HG02981 (cell line): ENCODE measurements at regions not wholly inside any gene's neighbourhood (a gene's known extent, or its start where the extent isn't known, plus 50 kb on each side); places are given as distances from the start of the nearest gene placed in this dataset.
"Not testable (repeated sequence)": the region's sequence is repeated elsewhere in the genome, so short reads cannot be mapped to it uniquely, and the experiment has no call there.

Experiments used
- ATAC-seq: cut with Tn5 transposase; IDR thresholded peaks from one replicate; pipeline ENCODE4 v1.9.1; 2021; ENCODE audit warnings: mild to moderate bottlenecking, moderate library complexity; ENCODE audit not compliant: unreplicated experiment

DNA sequence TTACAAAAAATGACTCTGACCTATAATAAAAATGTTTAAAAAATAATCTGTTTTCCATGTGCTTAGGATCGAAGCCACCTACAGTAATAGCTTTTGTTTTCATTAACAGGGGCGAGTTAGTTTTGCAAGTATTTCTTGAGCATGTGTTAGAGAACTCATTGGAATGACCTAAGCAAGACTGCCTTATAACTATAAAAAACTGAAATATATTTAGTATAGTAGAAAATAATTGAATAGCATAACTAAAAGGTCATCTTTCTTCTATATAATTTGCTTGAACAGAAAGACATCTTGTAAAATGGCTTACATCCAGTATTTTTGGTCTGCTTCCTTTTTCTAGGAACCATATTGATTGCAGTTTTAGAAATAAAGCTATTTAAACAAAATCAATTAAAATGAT lies 241.5 kb upstream of the NRIP1 start:
- ATAC-seq, result no peak

DNA sequence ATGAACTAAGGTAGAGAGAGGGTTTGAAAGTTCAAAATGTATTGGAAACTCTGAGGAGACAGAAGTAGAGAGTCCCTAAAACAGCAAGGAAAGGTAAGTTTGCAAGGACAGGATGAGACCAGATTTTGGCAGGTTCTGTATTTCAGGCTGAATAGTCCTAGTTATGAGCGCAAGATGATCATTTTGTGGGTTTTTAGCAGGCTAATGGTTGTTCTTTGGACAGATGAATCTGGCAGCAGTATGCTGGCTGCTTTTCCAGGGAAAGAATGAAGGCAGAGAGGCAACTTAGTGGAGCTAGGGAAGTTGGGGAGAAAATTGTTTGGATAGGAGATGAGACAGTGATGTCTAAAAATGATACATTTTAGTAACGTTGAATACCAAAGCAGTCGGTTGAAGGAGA lies 243.5 kb upstream of the NRIP1 start:
- no peak for ATAC-seq

DNA sequence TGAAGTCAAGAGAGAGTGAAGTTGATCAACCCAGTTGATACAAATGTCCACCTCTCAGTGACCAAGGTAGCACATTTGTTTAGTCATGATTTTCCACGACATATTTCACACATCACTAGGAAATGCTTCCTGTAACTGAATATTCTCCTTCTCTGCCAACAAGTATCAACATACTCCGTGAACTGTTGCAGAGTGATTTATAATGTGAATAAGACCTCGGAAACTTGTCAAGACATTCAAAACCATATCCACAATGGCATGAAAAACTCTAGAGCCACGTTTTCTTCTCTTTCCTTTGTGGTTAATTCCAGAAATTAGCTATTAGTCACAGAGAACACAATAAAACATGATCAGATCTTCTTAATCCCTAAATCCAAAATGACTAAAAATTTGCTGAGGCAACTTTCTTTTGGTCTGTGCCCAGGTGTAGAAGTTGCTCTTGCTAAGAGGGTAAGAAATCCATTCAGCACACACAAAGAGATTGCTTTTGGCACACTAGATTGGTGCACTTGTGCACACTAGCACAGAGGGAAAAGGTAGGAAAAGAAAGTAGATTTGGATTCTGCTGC lies 244.3 kb upstream of the NRIP1 start:
- ATAC-seq, result no peak

DNA sequence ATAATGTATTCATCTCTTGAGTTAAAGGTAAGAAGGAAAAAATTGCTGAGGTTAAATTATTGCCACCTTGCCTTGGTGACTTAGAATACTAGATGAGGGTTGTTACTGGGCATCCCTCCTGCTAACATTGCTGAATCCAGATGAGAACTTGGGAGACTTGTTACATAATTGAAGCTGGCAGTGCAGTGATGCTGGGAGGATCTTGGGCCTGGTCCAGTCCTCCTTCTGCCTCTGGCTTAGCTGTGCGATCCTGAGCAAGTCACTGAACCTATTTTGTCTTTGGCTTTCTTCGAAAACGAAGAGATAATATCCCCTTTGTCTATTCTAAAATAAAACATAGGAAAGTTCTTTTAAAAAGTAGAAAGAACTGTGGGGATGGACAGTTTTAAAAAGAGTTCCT lies 244.9 kb upstream of the NRIP1 start:
- ATAC-seq, result no peak

DNA sequence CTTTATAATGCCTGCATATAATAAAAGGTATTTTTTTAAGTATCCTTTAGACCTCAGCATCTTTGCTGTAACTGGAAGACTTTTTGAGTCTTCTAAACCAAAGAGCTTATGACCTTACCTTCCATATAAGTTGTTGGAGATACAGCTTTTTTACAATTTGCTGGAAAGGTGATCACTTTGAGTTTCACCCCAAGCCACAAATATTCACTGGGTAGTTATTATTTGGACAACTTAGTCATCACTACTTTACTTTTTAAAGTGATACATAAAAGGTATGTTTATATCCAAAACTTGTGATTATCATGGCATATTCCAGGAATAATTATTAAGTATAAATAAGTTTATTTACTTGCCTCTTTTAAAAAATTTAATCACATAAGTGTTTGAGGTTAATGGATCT lies 246.7 kb upstream of the NRIP1 start:
- ATAC-seq, result no peak

DNA sequence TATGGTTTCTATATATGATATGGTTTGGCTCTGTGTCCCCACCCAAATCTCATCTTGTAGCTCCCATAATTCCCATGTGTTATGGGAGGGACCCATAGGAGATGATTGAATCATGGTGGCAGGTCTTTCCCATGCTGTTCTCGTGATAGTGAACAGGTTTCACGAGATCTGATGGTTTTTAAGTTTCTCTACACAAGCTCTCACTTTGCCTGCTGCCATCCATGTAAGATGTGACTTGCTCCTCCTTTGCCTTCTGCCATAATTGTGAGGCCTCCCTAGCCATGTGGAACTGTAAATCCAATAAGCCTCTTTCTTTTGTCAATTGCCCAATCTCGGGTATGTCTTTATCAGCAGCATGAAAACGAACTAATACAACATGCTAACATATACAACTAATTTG lies 252.2 kb upstream of the NRIP1 start:
- not testable (repeated sequence) for ATAC-seq

DNA sequence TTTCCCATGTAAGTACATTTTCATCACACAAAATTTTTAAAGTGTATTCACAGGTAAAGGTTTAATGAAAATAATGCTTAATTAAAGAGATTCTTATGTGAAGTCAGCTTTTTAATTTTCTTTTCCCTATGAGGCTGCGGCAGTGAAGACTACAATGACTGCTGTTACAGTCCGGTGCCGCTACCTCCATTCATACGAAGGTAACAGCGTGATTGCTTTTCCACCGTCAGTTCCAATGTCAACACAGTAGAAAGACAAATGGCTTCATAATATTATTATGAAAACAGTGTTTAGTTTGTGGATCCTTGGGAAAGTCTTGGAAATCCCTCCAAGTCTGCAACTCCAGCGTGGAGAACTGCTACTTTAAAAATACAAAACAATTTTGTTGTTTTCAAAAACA lies 254.9 kb upstream of the NRIP1 start:
- ATAC-seq, result no peak

DNA sequence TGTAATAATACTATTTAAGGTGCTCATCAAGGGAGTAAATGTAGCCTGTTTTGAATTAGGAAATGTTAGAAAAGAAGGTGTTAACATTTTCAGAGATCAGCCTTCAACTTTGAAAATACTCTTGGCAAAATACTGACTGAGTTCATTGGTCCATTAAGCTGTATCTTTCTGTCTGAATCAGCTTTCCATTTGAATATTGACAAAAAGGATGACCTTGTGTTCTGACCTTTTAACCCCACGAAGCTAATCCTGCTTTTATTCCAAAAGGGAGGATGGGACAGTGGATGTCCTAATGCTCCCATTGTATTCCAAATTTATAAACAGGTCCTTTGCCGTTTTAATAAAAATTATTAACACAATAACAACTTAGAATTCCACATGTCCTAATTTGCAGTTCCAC lies 259.7 kb upstream of the NRIP1 start:
- no peak for ATAC-seq

DNA sequence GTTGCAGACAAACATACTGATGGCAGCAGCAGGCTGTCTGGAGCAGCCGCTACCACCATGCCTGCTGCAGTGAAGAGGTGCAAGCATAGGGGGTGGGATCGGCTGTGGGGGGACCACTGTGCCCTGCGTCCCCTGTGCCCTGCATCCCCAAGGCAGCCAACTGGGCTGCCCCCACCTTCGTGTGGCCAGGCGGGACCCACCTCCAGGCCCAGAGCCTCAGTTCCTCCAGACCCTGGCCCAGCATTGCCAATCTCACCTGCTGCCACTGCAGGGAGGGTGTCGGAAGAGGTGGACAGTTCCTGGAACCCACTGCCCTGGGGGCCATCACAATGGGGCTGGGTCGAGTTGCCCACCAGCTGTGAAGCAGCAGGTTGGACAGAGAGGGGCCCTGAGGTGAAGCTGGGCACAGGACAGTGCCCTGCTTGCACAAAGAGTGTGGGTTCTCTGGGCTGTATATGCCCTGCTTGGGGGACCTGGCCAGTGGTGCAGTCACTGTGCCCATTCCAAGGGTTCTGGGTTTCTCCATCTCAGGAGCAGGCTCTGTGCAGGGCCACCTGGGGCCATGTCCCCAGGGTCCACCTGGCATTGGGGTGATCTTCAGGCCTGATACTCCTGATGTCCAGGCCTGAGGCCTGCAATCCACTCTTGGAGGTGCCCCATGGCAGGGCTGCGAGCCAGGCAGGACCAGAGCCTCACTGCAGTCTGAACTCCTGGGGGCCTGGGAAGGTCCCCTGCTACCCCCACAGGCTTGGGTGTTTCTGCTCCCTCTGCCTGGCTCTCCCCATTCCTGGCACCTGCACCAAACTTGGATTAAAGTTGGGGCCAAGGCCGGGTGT lies 261.4 kb upstream of the NRIP1 start:
- ATAC-seq, result no peak

DNA sequence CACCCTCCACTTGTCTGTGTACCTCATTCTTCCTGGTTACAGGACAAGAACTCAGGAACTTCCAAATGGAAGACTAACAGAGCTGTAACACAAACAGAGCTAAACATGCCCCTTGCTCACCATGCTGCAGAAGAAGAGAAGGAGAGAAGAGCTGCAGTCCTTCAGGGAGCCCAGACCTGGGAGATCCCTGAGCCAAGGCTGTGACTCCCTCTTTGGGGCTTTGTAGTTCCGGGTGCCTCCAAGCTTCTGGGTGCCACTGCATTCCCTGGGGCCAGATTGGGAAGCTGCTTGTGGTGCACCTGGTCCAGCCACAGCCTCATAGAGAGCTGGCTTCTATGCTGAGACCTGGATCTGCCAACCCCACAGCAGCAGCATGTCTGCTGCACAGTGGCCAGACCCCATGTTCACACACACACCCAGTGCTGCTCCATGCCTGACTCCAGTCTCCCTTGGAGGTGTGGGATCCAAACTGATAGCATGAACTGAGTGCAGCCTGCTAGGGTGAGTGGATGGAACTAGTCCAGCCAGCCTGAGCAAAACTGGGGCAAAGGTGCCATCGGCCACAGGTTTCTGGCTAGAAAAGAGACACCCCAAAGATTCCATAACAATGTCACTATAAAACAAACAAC lies 263.0 kb upstream of the NRIP1 start:
- ATAC-seq, result no peak

DNA sequence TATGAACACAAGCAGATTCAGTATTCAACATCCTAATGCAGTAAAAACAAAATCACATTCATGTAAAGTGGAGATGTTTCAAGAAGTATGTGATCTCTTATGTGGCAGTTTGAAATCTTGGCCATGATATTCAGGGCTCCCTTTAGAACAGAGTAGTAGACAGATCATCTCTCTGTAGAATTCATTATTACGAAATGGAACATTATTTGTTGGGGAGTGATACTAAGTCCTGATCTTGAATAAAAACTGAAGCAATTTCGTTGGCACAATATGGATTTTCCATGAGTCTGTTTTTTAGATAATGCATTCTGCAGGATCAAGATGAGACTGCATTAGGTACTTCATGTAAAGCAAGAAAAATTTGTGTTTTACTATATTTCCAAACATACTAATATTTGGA lies 264.4 kb upstream of the NRIP1 start:
- no peak for ATAC-seq

DNA sequence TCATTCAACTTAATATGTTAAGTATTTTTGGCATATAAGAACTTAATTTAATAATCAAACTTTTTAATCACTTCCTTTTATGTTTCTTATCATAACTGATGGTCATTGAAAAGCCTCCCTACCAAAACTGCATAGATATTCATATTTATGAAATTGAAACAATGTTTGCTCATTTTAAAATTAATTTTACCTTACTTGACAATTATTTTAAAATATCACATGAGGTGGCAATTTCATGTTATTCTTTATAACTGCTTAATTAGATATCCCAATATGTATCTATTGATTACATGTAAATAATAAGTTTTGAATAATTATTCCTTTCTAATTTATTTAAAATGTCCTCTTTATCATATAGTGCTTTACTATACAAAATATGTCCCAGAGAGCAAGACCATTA lies 266.1 kb upstream of the NRIP1 start:
- no peak for ATAC-seq

DNA sequence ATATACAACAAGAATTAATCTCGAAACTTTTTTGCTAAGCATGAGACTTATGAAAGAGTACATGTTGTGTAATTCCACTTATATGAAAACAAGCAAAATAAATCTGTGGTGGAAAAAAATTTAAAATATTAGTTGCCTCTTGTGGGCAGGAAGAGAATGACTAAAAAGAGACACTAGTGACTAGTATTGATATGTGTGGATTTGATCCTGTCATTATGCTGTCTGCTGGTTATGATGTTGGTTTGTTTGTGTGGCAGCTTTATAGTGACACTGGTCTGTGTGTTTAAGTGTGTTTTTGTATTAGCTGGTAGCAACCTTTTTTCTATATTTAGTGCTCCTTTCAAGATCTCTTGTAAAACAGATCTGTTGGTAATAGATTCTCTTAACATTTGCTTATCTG lies 267.8 kb upstream of the NRIP1 start:
- no peak for ATAC-seq

DNA sequence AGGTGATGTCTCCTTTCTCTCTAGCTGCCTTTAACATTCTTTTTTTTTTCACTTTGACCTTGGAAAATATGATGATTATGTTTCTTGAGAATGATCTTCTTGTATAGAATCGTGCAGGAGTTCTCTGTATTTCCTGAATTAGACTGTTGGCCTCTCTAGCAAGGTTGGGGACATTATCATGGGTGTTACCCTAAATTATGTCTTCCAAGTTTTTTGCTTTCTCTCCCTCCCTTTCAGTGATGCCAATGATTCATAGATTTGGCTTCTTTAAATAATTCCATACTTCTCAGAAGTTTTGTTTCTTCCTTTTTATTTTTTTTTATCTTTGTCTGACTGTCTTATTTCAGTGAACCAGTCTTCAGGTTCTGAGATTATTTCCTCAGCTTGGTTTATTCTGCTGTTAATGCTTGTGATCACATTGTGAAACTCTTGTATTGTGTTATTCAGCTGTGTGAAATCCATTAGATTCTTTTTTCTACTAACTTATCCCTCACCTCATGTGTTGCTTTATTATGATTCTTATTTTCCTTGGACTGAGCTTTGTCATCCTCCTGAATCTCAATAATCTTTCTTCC lies 268.4 kb upstream of the NRIP1 start:
- no peak for ATAC-seq

DNA sequence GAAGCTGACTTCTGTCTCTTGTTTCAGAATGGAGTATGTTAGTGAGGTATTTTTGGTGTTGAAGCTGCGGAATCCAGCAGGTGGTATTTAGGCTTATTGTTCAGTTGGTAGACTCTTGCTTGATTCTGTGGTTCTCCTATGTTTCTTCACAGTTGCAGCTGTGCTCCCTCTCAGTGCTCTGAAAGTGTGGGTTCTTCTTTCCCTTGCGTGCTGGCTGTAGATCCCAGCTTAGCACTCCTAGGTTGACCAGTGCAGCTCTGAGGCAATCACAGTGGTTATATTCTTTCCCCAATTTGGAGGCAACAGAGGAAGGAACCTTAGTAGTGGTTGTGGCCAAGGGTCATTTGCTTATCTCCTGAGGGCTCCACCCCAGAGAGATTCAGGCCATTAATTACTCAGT lies 269.2 kb upstream of the NRIP1 start:
- ATAC-seq, result no peak

DNA sequence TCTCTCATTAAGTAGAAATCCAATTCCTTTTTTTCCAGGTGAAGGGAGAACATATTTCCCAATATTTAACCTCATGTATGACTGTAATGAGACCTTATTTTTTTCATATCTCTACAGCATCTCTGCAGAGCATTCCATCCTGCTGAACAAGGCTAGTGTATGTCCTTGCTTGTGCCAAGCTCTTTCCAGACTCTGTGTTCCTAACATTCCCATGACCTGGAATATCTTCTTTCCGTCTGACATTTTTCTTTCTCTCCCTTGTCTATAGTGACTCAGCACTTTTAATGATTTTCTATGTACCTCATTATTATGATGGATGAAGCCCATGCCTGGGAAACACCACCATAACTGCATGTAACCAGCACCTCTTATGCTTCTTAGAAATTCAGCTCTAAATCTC lies 278.3 kb upstream of the NRIP1 start:
- no peak for ATAC-seq

DNA sequence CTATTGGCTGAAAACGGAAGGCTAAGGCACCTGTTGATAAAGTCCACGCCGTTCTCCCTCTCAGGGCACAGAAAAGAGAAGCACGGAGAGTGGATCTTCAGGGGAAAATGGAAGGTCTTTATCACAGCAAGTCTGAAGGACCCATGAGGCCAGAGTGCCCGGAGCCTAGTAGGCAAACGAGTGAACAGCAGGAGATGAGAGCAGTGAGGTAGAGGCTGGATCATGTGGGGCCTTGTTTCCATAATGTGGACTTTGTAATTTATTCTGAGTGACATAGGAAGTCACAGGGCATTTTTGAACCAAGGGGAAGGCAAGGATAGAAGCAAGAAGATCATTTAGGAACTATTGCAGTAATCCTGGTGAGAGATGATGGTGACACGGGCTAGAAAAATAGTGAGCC lies 287.2 kb upstream of the NRIP1 start:
- ATAC-seq, result no peak

DNA sequence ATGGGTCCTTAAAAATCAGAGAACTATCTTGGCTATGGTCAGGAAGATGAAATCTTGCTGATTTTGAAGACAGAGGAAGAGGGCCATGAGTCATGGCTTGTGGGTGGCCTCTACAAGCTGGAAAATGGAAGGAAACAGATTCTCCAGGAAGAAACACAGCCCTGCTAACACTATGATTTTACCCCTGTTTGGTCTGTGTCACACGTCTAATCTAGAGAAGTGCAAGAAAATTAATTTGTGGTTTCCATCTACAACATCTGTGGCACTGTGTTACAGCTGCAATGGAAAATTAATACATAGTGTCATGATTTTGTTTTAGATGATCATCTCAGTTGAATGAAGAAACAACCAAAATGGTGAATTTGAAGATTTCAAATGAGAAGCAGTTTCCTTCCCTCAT lies 288.7 kb upstream of the NRIP1 start:
- ATAC-seq, result no peak

DNA sequence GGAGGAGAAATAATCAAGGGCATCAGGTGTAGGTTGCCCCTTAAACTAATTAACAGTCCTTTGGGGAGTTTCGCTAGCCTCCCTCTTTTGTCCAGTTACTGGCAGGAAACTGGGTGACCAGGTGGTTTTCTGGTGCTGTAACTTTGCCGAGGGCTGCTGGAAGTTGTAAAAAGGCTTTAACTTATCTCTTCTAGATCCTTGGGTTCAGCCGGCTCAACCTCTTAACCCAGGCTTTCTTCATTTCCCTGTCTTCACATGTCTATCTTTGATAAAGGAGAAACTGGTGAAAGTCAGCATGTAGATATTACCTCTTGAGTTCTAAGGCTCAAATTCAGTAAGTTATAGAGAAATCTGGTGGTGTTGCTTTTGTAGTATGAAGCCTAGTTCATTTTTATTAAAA lies 289.7 kb upstream of the NRIP1 start:
- no peak for ATAC-seq

DNA sequence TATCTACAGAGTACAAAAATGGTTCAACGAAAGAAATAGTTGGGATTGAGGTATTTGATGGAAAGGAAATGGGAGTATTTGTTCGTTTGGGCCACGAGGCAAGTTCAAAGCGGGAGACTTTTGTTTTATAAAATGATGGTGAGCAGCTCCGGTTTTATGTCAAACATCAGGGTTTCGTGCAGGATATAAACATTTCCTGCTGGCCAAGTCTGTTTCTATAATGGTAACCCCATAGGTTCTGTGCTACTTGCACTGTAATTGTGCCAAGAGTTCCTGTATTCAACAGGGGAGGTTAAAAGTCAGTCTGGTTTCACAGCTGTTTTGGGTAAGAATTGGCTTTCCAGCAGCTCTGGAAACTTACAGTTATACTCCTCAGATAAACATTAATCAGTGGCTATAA lies 290.3 kb upstream of the NRIP1 start:
- no peak for ATAC-seq

DNA sequence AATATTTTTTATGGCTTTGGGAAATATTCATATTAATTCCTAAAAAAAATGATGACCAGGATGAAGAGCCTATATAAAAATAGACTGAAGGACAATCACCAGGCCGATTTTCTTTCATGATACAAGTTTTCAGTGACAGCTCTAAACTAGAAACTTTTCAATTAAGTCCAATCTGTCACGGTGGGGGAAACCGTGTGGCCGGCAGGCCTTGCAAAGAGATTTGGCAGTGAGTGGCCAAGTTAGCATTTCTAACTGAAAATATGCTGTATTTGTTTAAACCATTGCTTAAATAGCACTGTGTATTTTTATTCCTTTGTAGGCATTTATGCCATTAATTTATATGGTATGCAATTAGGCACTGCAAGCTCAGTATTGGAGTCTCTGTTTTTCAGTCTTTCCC lies 294.5 kb upstream of the NRIP1 start:
- no peak for ATAC-seq

DNA sequence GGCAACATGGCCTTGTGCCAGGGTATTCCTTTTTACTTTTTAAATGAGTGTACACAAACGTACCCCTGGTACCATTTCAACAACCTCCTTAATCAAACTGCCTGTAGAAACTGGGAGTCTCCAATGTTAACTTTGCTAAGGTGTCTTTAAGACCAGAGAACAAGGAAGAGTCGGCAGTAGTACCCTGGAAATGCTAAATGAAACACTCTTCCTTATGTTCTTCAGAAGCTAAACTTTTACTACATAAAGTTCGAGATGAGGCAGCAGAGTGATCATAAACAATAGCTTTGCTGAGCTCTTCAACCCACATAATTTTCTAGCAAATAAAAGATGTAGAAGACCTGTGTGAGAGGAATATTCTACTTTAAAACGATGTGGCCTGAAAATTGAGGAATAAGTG lies 297.7 kb upstream of the NRIP1 start:
- no peak for ATAC-seq
